ENCODE measurements at regions not wholly inside any gene's neighbourhood (a gene's known extent, or its start where the extent isn't known, plus 50 kb on each side); places are given as distances from the start of the nearest gene placed in this dataset.

- no peak overlapping the region for H3K27ac ChIP-seq (ENCODE audit: low read length)
- TF ChIP-seq EZH2phosphoT487 (IDR thresholded peaks at IDR 0.05; ENCODE audit: low read length) (no peak), CTCF (IDR thresholded peaks at IDR 0.05; ENCODE audit: low read length) (no peak), EZH2 (optimal IDR thresholded peaks at IDR 0.05; ENCODE audit: low read depth, low read length) (no peak)
- H3K36me3 ChIP-seq (replicated peaks; ENCODE audit: insufficient read depth, low read length), result no peaks in the 10 kb centered on the region
- no peaks in the 10 kb centered on the region for H3F3A ChIP-seq (ENCODE audit: insufficient read depth, low read length)
- no peaks in the 10 kb centered on the region for H3K79me2 ChIP-seq (ENCODE audit: low read length)
- no peak overlapping the region for H3K9ac ChIP-seq (ENCODE audit: low read length)
- no peak overlapping the region for H3K4me3 ChIP-seq (ENCODE audit: low read length)
- H3K27me3 ChIP-seq (replicated peaks; ENCODE audit: insufficient read depth, low read length), result no peaks in the 10 kb centered on the region
- no peak overlapping the region for H2AFZ ChIP-seq (ENCODE audit: low read length)
- H3K4me2 ChIP-seq (ENCODE audit: low read depth, low read length), result no peak overlapping the region
- H3K4me1 ChIP-seq (ENCODE audit: low read length), result no peaks in the 10 kb centered on the region
- H3K9me2 ChIP-seq (replicated peaks; ENCODE audit: insufficient read depth, low read length), result no peaks in the 10 kb centered on the region
- no peak for DNase-seq
- no peaks in the 10 kb centered on the region for H4K20me1 ChIP-seq (ENCODE audit: insufficient read depth, low read length)
- no peaks in the 10 kb centered on the region for H3K9me3 ChIP-seq (replicated peaks; ENCODE audit: insufficient read depth, low read length)
Measured at GRCh38 chr10:27448921-27449320, 55.2 kb upstream of the RAB18 start.

- Histone ChIP-seq H3K4me3 (ENCODE audit: low read length) (no peak overlapping the region), H3K27ac (ENCODE audit: low read length) (no peak overlapping the region), H3K27me3 (replicated peaks; ENCODE audit: insufficient read depth, low read length) (no peaks in the 10 kb centered on the region), H3K9ac (ENCODE audit: low read length) (no peak overlapping the region), H3K4me1 (ENCODE audit: low read length) (no peaks in the 10 kb centered on the region), H3F3A (ENCODE audit: insufficient read depth, low read length) (no peaks in the 10 kb centered on the region), H3K79me2 (ENCODE audit: low read length) (no peaks in the 10 kb centered on the region), H4K20me1 (ENCODE audit: insufficient read depth, low read length) (no peaks in the 10 kb centered on the region), H3K9me3 (replicated peaks; ENCODE audit: insufficient read depth, low read length) (no peaks in the 10 kb centered on the region), H3K36me3 (replicated peaks; ENCODE audit: insufficient read depth, low read length) (no peaks in the 10 kb centered on the region), H3K9me2 (replicated peaks; ENCODE audit: insufficient read depth, low read length) (no peaks in the 10 kb centered on the region), H2AFZ (ENCODE audit: low read length) (no peak overlapping the region), H3K4me2 (ENCODE audit: low read depth, low read length) (no peak overlapping the region)
- TF ChIP-seq EZH2 (optimal IDR thresholded peaks at IDR 0.05; ENCODE audit: low read depth, low read length) (no peak), EZH2phosphoT487 (IDR thresholded peaks at IDR 0.05; ENCODE audit: low read length) (no peak), CTCF (IDR thresholded peaks at IDR 0.05; ENCODE audit: low read length) (no peak)
- DNase-seq, result no peak
Measured at GRCh38 chr10:27447540-27447939, 56.6 kb upstream of the RAB18 start.

- TF ChIP-seq CTCF (IDR thresholded peaks at IDR 0.05; ENCODE audit: low read length), result peak; percentile 48
- TF ChIP-seq EZH2phosphoT487 (IDR thresholded peaks at IDR 0.05; ENCODE audit: low read length), result no peak
- H3K27ac ChIP-seq (ENCODE audit: low read length), result no peak overlapping the region
- H3K27me3 ChIP-seq (replicated peaks; ENCODE audit: insufficient read depth, low read length), result no peaks in the 10 kb centered on the region
- H3F3A ChIP-seq (ENCODE audit: insufficient read depth, low read length), result no peaks in the 10 kb centered on the region
- peak overlapping the region; percentile 12; the same call in 1 of the 2 replicates for H2AFZ ChIP-seq (ENCODE audit: low read length)
- H3K9me2 ChIP-seq (replicated peaks; ENCODE audit: insufficient read depth, low read length), result no peaks in the 10 kb centered on the region
- no peak overlapping the region for H3K4me3 ChIP-seq (ENCODE audit: low read length)
- H3K4me2 ChIP-seq (ENCODE audit: low read depth, low read length), result peak overlapping the region; percentile 33; the same call in 1 of the 2 replicates
- no peaks in the 10 kb centered on the region for H3K9me3 ChIP-seq (replicated peaks; ENCODE audit: insufficient read depth, low read length)
- H3K9ac ChIP-seq (ENCODE audit: low read length), result no peak overlapping the region
- H3K79me2 ChIP-seq (ENCODE audit: low read length), result no peaks in the 10 kb centered on the region
- DNase-seq, result peak; percentile 35
- no peaks in the 10 kb centered on the region for H3K36me3 ChIP-seq (replicated peaks; ENCODE audit: insufficient read depth, low read length)
- no peaks in the 10 kb centered on the region for H3K4me1 ChIP-seq (ENCODE audit: low read length)
- no peaks in the 10 kb centered on the region for H4K20me1 ChIP-seq (ENCODE audit: insufficient read depth, low read length)
Measured at GRCh38 chr10:27446091-27446918, 57.8 kb upstream of the RAB18 start.

Data from MM.1S (cell line).